ENCODE measurements at regions not wholly inside any gene's neighbourhood (a gene's known extent, or its start where the extent isn't known, plus 50 kb on each side); places are given as distances from the start of the nearest gene placed in this dataset.

DNA sequence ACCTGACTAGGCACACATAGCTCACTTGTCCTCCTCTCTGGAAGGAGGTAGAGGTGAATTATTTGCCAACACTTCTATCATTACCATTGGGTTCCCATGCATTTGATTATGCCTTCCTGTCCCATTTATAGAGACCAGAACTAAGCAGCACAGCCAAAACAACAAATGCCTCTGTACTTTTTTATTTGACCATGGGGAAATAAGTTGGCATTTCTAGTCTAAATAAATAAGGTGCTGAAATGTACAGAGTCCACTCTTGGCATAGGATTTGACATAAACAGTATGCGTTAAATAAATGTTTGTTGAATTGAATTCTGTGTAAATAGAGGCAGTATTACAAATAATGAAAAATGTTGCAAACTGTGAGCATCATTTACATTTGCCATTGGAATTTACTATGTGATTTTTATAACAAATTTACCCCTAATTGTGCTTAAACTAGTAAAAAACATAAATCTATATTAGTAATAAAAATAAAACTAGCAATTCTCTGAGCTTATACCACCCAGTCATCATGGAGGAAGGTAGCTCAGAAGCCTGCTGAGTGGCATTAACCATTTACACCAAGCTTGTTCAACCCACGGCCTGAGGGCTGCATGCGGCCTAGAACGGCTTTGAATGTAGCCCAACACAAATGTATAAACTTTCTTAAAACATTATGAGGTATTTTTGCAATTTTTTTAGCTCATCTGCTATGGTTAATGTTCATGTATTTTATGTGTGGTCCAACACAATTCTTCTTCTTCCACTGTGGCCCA is 367.8 kb downstream of the FIGN start:
- no peak for DNase-seq

DNA sequence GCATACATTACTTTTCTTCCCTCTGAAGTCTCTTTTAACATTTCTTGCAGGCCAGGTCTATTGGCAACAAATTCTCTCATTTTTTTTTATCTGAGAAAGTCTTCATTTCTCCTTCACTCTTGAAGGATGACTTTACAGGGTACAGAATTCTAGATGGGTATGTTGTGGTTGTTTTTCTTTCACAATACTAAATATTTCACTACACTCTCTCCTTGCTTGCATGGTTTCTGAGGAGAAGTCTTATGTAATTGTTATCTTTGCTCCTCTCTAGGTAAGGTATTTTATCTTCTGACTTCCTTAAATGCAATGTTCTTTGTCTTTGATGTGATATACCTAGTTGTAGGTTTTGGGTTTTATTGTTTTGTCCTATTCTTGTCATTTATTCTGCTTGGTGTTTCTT is 371.1 kb downstream of the FIGN start:
- DNase-seq = no peak

DNA sequence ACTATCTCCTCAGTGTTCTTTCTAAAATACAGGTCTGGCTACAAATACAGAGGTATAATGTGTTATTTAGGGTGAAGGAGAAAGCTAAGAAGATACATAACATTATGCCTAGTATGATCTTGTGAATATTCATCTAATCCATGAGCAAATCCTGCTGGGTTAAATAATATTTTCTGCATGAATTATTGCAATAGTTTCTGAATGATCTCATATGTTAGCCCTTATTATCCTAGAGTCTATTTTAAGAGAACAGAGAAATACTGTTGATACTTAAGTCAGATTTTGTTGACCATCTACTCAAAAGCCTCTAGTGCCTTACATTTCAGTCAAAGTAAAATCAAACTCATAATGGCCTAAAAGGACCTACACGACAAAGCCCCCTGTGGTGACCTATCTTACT is 382.3 kb downstream of the FIGN start:
- no peak for DNase-seq

GRCh38 chr2:163351966-163352365 is 383.8 kb downstream of the FIGN start:
- DNase-seq = no peak

DNA sequence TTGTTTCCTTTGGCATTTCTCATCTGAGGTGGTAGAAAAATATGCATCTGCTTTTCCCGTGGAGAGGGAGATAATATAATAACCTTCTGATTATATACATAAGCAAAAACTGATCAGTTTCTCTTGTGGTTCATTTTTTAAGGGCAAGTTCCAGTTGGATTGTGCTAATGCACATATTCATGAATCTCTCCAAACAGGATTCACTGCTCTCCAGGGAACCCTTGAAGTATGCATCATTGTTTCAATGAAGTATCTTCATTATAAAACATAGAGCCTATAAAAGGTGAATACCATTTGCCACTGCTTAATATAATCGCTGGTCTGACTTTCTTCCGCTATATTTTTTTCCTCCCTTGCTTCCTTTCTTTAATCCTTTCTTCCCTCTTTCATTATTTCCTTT is 384.7 kb downstream of the FIGN start:
- no peak for DNase-seq

DNA sequence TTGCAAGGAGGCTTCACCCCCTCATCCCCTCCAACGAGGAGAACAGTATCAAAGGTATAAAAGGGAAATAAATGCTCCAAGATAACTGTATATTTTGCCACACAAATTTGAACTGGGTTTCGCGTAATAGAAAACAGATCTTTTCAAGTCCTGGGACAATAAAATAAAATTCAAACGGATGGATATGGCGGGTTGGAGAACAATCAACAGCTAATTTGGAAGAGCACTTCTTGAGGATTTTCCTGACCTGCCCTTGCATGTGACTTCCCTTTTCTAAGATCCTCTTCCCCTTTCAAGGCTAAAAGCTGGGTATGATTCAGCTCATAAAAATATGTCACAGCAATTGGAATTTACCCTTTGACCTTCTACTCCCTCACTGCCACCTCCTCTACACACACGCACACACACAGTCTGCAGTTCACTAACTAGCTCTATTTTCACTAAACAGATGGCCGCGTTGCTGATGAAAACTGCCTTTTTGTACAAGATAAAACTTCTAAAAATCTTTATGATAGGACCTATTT is 386.9 kb downstream of the FIGN start:
- no peak for DNase-seq

DNA sequence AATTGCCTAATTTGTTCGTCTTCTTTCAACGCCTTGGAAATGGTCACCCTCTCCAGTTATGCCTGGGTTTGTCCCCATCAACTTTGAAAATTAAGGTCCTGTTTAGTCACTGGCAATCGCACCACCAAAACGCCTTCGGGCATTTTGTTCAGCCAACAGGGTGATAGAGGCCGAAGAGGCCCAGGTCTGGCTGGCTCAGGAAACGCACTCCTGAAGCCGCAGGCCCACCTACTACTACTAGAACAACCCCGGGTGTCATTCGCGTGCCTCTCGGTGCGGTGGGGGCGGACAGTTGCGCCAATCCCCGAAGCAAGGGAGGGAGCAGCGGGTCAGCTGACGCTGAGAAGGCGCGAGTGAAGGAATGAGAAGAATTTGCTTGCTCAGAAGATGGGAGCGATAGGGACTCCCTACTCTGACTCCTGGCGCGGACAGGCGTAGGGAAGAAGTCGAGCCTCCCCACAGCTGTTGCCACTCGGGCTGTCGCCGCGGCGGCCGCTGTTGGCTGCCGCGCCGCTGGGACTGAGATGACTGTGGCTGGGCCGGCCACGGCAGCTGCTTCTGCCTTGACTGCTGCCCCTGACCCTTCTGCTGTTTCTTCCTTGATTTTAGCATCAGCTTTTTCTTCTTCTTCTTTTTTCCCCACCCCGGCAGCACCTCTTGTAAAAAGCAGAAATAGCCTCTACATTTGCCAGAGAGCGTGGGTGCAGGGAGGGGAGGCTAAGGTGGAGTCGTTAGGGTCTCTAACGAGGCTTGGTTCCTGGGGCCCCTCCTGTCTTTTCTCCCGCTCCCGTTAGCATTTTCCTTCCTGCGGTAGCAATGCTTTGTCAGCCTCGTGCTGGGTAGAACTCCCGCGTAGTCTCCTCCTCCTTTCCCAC is 387.6 kb downstream of the FIGN start:
- no peak for DNase-seq

GRCh38 chr2:163345795-163346573 is 389.8 kb downstream of the FIGN start:
- peak; percentile 38 for DNase-seq

DNA sequence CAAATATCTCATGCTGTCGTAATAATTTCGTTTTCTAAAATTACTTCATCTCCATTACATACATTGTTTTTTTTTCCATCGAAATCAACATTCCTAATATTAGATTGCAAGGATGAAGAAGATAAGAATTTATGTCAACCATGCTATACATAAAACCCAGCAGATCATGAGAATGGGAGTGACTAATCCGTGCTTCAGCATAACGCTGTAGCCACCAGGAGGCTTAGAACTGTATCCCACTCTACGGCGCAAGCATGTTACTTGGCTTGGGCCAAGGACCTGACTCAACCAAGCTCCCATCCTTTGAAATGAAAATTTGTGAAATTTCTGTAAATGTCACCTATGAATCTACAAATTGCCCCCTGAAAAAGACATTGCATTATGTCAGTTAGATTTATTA is 392.5 kb downstream of the FIGN start:
- DNase-seq = no peak

DNA sequence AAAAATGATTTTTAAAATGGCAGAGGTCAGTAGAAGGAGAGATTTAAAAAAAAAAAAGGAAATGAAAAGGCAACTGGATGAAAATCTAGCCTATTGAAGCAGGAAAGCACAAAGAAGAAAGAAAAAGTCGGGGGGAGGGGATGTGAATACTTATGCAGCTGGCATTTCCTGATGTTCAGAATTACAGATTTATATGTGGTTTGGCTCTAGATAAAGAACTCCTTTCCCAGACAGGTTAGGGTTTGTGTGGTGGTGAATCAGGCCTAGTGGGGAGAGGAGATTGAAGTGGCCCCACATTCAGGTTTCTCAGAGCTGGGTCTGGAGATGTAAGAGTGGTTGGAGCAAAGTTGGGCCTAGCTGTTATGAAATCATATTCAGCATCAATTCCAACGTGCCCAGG is 394.4 kb downstream of the FIGN start:
- no peak for DNase-seq

DNA sequence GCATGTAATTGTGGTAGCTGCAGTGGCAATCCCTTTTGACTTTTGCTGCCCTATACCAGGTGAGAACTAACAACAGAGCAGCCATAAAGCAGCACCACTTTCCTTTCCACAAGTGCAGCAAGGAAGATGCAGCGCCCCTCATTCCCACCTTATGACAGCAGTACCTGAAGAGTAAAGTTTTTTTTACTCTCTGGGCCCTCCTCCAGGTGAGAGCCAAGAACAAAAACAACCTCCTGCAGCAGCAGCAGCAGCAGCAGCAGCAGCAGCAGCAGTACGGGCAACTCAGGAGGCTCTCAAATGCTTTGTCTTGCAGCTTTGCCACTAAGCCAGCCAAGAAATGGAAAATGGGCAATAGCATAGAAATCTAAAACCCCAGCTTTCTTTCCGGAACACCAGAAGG is 397.5 kb downstream of the FIGN start:
- DNase-seq = no peak

DNA sequence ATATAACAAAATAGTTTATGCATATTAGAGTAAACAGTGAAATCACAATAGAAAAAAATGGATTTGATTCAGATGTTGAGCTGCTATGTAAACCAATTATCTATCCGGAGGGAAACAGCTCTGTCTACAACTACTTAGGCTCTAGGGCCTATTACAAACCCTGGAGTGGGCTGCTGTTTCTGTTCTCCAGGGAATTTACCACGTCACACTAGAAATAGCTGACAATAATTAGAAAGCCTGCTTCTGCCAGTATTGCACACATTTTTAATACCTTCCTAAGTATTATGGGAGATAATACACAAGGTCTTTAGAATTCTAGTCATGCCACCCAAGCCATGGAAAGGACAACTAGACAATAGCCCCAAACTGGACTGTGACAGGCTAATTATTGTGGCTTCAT is 411.1 kb downstream of the FIGN start:
- DNase-seq = peak; percentile 50

- no peak for DNase-seq
Measured at GRCh38 chr2:163319006-163319405, 416.8 kb downstream of the FIGN start.

DNA sequence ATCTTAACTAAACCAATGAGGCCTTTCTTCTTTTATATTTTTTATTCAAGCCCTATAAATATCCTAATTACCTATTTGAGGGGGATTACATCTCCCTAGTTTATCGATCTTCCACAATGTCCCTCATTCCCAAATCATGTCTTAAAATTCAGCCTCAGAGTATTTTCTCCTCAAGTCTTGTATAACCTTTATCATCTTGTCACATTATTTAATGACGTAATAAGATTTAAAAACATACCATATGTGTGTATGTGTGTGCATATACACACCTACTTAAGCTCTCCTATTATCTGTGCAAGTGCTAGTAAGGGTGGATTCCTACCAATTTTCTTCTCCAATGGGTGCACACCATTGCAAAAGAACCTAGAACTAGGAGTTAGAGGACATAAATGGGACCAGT is 421.1 kb downstream of the FIGN start:
- DNase-seq = no peak

DNA sequence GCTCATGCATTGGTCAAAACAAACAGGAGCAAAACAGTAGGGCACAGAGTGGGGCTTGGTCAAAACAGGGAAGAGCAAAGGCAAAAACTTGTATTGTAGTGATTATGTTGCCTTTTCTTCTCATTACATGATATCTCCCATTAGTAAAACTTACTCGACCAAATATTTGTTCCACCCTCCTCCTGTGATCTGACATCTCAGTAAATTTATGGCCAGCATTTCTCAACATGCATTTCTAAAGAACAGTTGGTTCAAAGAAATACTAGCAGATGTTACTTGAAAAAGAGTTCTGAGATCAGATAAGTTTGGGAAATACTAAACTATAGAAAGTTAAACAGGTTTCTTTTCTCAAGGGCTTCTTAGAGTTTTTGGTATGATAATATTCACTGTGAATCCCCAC is 423.1 kb downstream of the FIGN start:
- no peak for DNase-seq

GRCh38 chr2:163306647-163307046 is 429.2 kb downstream of the FIGN start:
- no peak for DNase-seq

DNA sequence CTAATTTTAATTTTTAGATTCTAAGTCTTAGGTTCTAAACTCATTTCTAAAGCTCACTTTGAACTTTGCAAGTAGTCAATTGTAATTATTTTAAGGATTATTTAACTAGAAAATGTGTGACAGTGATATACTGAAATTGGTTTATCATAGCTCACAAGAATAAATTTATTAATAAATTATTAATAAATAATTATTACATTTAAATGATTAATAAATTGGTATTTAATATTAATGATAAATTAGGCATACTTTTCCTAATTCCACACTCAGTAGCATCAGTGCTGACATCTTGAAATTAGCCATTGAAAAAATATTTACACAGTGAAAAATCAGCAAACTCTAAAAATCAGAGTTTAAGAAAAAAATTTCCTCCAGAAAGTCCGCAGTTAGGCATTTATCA is 433.7 kb downstream of the FIGN start:
- no peak for DNase-seq

DNA sequence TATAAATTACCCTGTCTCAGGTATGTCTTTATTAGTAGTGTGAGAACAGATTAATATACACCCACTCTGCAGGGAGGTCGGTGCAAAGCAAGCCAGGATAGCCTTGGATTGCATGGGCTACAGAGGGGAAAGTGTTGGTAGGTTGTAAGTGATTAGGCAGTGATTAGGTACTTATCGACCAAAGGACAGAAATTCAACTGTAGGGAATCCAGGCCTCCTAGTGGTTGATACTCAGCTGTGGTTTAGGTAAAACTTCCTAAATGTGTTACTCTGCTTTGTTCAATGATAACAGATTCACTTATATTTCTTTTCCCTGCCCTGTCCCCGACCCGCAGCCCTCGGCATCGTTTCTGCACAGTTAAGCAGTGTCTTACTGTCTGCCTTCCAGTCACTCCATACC is 444.0 kb downstream of the FIGN start:
- no peak for DNase-seq

DNA sequence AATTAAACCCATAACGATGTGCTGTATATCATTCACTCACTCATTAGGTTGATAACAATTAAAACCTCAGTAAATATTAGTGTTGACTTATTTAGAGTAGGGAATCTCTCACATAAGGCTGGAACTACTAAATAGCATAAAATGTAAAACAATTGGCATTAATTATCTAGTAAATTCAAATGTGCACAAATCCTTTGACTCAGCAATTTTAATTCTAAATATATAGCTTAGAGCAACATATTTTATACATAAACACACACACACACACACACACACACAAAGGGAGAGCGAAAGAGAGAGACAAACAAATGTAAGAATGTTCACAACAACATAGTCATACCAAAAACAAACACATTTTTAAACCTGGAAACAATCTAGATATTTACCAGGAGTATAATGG is 443.1 kb upstream of the KCNH7 start:
- no peak for DNase-seq

GRCh38 chr2:163269374-163270021 is 430.9 kb upstream of the KCNH7 start:
- no peak for DNase-seq

- DNase-seq = no peak
Measured at GRCh38 chr2:163266772-163267171, 428.2 kb upstream of the KCNH7 start.

DNA sequence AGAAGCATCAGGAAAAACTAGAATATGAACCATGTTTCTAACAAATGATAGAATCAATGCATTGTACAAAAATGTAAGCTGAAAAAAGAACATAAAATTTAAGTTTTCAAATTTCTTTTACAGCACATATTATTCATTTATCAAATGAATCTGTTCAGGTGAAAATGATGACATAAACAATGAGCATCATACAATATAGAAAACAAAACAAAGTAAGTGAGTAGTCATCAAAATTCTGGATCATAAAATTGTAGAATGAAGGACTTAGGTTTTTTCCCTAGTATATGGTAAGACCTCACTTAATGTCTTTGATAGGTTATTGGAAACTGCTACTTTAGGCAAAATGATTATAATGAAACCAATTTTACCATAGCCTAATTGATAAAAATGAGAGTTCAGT is 427.0 kb upstream of the KCNH7 start:
- no peak for DNase-seq

DNA sequence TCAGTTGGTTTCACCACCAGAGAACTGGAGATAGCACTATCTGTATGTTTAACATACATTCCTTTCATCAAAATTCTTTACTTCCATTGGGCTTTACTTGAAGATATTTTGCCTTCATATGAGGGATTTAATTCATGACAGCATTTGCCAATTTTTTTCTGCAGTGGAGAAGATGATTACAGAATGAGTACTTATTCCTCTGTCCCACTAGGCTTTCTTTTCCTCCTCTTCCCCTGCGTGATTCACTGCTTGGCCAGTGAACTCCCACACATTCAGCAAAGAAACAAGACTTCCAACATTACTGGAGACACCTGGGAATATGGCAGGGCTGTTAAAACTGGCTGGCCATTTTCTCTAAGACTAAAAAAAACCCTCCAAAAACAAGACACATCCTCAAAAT is 425.8 kb upstream of the KCNH7 start:
- no peak for DNase-seq
